K562 (cell line): ENCODE measurements at regions not wholly inside any gene's neighbourhood (a gene's known extent, or its start where the extent isn't known, plus 50 kb on each side); places are given as distances from the start of the nearest gene placed in this dataset.

ENCODE experiments used
- CBFB ChIP-seq: sonication (generic); formaldehyde crosslinking; IDR thresholded peaks from 2 replicates; pipeline ENCODE4 v1.4.0; 2020; ENCODE audit warnings: mild to moderate bottlenecking, missing genetic modification reagents
- CREB1 ChIP-seq, 2 experiments: sonication (generic) in 1 of 2; formaldehyde crosslinking in 1 of 2; IDR thresholded peaks; 2 replicates each; pipeline versions ENCODE4 v1.6.1 to v1.8.0; 2012 to 2022; ENCODE audit warnings: inconsistent platforms in 1 of 2, mild to moderate bottlenecking in 1 of 2, missing genetic modification reagents in 1 of 2, moderate library complexity in 1 of 2
- CTCF ChIP-seq, 3 experiments: IDR thresholded peaks in 2 of 3; conservative IDR thresholded peaks in 1 of 3; 2 replicates each; pipeline ENCODE4 v1.5.1; 2011 to 2012; ENCODE audit warnings: low read length in 3 of 3, mild to moderate bottlenecking in 3 of 3, control low read depth in 2 of 3, improper control_type of control experiment in 1 of 3, inconsistent platforms in 1 of 3, low read depth in 1 of 3, mixed read lengths in 1 of 3, moderate library complexity in 1 of 3; ENCODE audit not compliant: insufficient read depth in 2 of 3
- FOS ChIP-seq: IDR thresholded peaks from 3 replicates; pipeline ENCODE4 v1.6.1; 2011; ENCODE audit not compliant: insufficient read length; ENCODE audit errors: extremely low read depth
- KLF16 ChIP-seq: IDR thresholded peaks from 2 replicates; pipeline ENCODE4 v1.6.1; 2016; ENCODE audit warnings: antibody characterized with exemption
- LEF1 ChIP-seq: fragments of 450-650 bp; IDR thresholded peaks from 2 replicates; pipeline ENCODE4 v1.6.1; 2016; ENCODE audit warnings: mild to moderate bottlenecking
- NELFE ChIP-seq: IDR thresholded peaks from 2 replicates; pipeline ENCODE4 v1.6.1; 2011; ENCODE audit warnings: mild to moderate bottlenecking; ENCODE audit not compliant: insufficient read depth, insufficient read length
- POLR2AphosphoS2 ChIP-seq: IDR thresholded peaks from 2 replicates; pipeline ENCODE4 v1.6.1; 2012; ENCODE audit warnings: low read length, improper control_type of control experiment
- RBM39 ChIP-seq: fragments of 200-400 bp; formaldehyde crosslinking; optimal IDR thresholded peaks from 2 replicates; pipeline ENCODE3; 2018; ENCODE audit warnings: low read depth, low read length
- SREBF2 ChIP-seq: sonication (generic); formaldehyde crosslinking; IDR thresholded peaks from 2 replicates; pipeline ENCODE4 v1.4.0; 2020; ENCODE audit warnings: mild to moderate bottlenecking, missing genetic modification reagents
- THAP7 ChIP-seq: fragments of 250-450 bp; sonication (Bioruptor Pico); IDR thresholded peaks from 2 replicates; pipeline ENCODE4 v1.5.0; 2021
- USF1 ChIP-seq: sonication (generic); formaldehyde crosslinking; IDR thresholded peaks from 2 replicates; pipeline ENCODE4 v1.9.0; 2022; ENCODE audit warnings: mild to moderate bottlenecking, missing genetic modification reagents
- YY1 ChIP-seq, 3 experiments: IDR thresholded peaks; 2 replicates each; pipeline ENCODE4 v1.6.1; 2011; ENCODE audit warnings: low read length in 2 of 3, mild to moderate bottlenecking in 2 of 3, moderate library complexity in 2 of 3, borderline replicate concordance in 1 of 3, control low read depth in 1 of 3, low read depth in 1 of 3; ENCODE audit not compliant: insufficient read depth in 3 of 3, insufficient replicate concordance in 2 of 3, control insufficient read depth in 1 of 3, insufficient read length in 1 of 3; ENCODE audit errors: extremely low read depth in 1 of 3
- ZNF184 ChIP-seq: sonication (generic); formaldehyde crosslinking; IDR thresholded peaks from 2 replicates; pipeline ENCODE4 v1.5.0; 2020; ENCODE audit warnings: missing genetic modification reagents

GRCh38 chr7:68244389-68244788, 1247.8 kb downstream of the TYW1 start:
- TF ChIP-seq SREBF2 (CRISPR knock-in tag) (no peak), CTCF (IDR thresholded peaks at IDR 0.05 in 2 of 3, conservative IDR thresholded peaks at IDR 0.05 in 1 of 3; ENCODE audit: insufficient read depth in 2 of 3, low read depth in 1 of 3, low read length in 3 of 3) (no peak), LEF1 (no peak), KLF16 (no peak), YY1 (IDR thresholded peaks at IDR 0.05; ENCODE audit: borderline replicate concordance in 1 of 3, control insufficient read depth in 1 of 3, extremely low read depth in 1 of 3, insufficient read depth in 3 of 3, insufficient read length in 1 of 3, insufficient replicate concordance in 2 of 3, low read depth in 1 of 3, low read length in 2 of 3) (no peak), THAP7 (CRISPR knock-in tag) (no peak), POLR2AphosphoS2 (no peak), ZNF184 (CRISPR knock-in tag) (no peak), CBFB (no peak), USF1 (CRISPR knock-in tag) (no peak), NELFE (no peak), FOS (no peak), CREB1 (IDR thresholded peaks at IDR 0.05) (no peak), CREB1 (CRISPR knock-in tag; IDR thresholded peaks at IDR 0.05) (no peak), RBM39 (no peak)
